ENCODE measurements at regions not wholly inside any gene's neighbourhood (a gene's known extent, or its start where the extent isn't known, plus 50 kb on each side); places are given as distances from the start of the nearest gene placed in this dataset.

DNA sequence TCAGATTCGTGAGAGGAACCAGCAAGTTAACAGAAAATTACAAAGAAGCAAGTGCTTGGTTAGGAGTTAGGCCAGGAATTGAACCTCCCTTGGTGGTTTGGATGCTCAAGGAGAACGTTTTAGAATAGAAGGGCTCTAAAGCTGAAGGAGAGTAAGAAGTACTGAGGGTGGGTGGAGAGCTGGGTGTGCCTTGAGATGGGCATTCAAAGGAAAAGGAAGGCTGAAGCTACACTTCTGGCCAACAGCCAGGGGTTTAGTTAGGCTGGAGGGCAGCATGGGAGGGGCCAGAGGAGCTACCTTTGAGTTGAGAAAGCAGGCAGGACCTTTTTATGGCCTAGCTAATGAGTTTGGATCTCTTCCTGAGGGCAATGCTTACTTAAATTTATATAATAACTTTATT lies 421.2 kb downstream of the CCDC91 start:
- DNase-seq (no peak), ATAC-seq (ENCODE audit: low read depth in 2 of 2) (no peak)
- H3K4me3 Mint-ChIP-seq: no peak overlapping the region

GRCh38 chr12:28618171-28618570 lies 427.9 kb downstream of the CCDC91 start:
- Histone ChIP-seq H3K4me3 (ENCODE audit: low read depth, low read length) (no peak overlapping the region), H3K27ac (ENCODE audit: insufficient read depth, low read length, poor library complexity, severe bottlenecking) (no peak overlapping the region), H3K4me1 (ENCODE audit: control insufficient read depth, insufficient read depth, low read length, poor library complexity, severe bottlenecking) (no peaks in the 10 kb centered on the region), H3K36me3 (ENCODE audit: control insufficient read depth, insufficient read depth, low read length) (no peaks in the 10 kb centered on the region), H3K9me3 (ENCODE audit: control insufficient read depth in 2 of 2, low read length in 2 of 2) (no peaks in the 10 kb centered on the region), H3K27me3 (ENCODE audit: control insufficient read depth, insufficient read depth, low read length) (peaks cover 2% of the 10 kb centered on the region)
- no peaks in the 10 kb centered on the region for H3K36me3 Mint-ChIP-seq
- no peak overlapping the region for H3K4me3 Mint-ChIP-seq
- ATAC-seq (ENCODE audit: low read depth in 2 of 2) (no peak), DNase-seq (no peak)
- no peaks in the 10 kb centered on the region for H3K4me1 Mint-ChIP-seq
- H3K27ac Mint-ChIP-seq: no peak overlapping the region
- peaks cover 3 to 13% (median 6%) of the 10 kb centered on the region in 7 donors for H3K9me3 Mint-ChIP-seq
- no peaks in the 10 kb centered on the region for H3K27me3 Mint-ChIP-seq

More for the DNA sequence above, 421.2 kb downstream of the CCDC91 start:
- Mint-ChIP-seq H3K27me3 (peaks cover 14% of the 10 kb centered on the region), H3K9me3 (peaks cover 1 to 26% (median 7%) of the 10 kb centered on the region in 7 donors), H3K36me3 (no peaks in the 10 kb centered on the region), H3K4me1 (no peaks in the 10 kb centered on the region), H3K27ac (no peak overlapping the region)
- Histone ChIP-seq H3K4me1 (ENCODE audit: control insufficient read depth, insufficient read depth, low read length, poor library complexity, severe bottlenecking) (no peaks in the 10 kb centered on the region), H3K9me3 (ENCODE audit: control insufficient read depth in 2 of 2, low read length in 2 of 2) (peaks cover 11 to 13% of the 10 kb centered on the region in 2 experiments), H3K27ac (ENCODE audit: insufficient read depth, low read length, poor library complexity, severe bottlenecking) (no peak overlapping the region), H3K36me3 (ENCODE audit: control insufficient read depth, insufficient read depth, low read length) (no peaks in the 10 kb centered on the region), H3K4me3 (ENCODE audit: low read depth, low read length) (no peak overlapping the region), H3K27me3 (ENCODE audit: control insufficient read depth, insufficient read depth, low read length) (peaks cover 6% of the 10 kb centered on the region)

- H3K4me1 ChIP-seq (ENCODE audit: control insufficient read depth, insufficient read depth, low read length, poor library complexity, severe bottlenecking): no peaks in the 10 kb centered on the region
- no peaks in the 10 kb centered on the region for H3K27me3 ChIP-seq (ENCODE audit: control insufficient read depth, insufficient read depth, low read length)
- no peak for ATAC-seq (ENCODE audit: low read depth in 2 of 2)
- Mint-ChIP-seq H3K27ac (no peak overlapping the region), H3K27me3 (no peaks in the 10 kb centered on the region), H3K4me1 (no peaks in the 10 kb centered on the region), H3K36me3 (no peaks in the 10 kb centered on the region), H3K9me3 (peaks cover 4 to 13% (median 6%) of the 10 kb centered on the region in 7 donors), H3K4me3 (no peak overlapping the region)
- H3K4me3 ChIP-seq (ENCODE audit: low read depth, low read length): no peak overlapping the region
- no peak overlapping the region for H3K27ac ChIP-seq (ENCODE audit: insufficient read depth, low read length, poor library complexity, severe bottlenecking)
- H3K36me3 ChIP-seq (ENCODE audit: control insufficient read depth, insufficient read depth, low read length): no peaks in the 10 kb centered on the region
- H3K9me3 ChIP-seq (ENCODE audit: control insufficient read depth in 2 of 2, low read length in 2 of 2): no peaks in the 10 kb centered on the region
- DNase-seq: no peak
Measured at GRCh38 chr12:28618772-28619171, 428.5 kb downstream of the CCDC91 start.

- Histone ChIP-seq H3K4me3 (ENCODE audit: low read depth, low read length) (no peak overlapping the region), H3K36me3 (ENCODE audit: control insufficient read depth, insufficient read depth, low read length) (no peaks in the 10 kb centered on the region), H3K4me1 (ENCODE audit: control insufficient read depth, insufficient read depth, low read length, poor library complexity, severe bottlenecking) (no peaks in the 10 kb centered on the region), H3K9me3 (ENCODE audit: control insufficient read depth in 2 of 2, low read length in 2 of 2) (no peaks in the 10 kb centered on the region), H3K27ac (ENCODE audit: insufficient read depth, low read length, poor library complexity, severe bottlenecking) (no peak overlapping the region), H3K27me3 (ENCODE audit: control insufficient read depth, insufficient read depth, low read length) (no peaks in the 10 kb centered on the region)
- no peaks in the 10 kb centered on the region for H3K4me1 Mint-ChIP-seq
- peaks cover 4 to 13% (median 6%) of the 10 kb centered on the region in 7 donors for H3K9me3 Mint-ChIP-seq
- DNase-seq (no peak), ATAC-seq (ENCODE audit: low read depth in 2 of 2) (no peak)
- no peaks in the 10 kb centered on the region for H3K36me3 Mint-ChIP-seq
- no peak overlapping the region for H3K27ac Mint-ChIP-seq
- no peak overlapping the region for H3K4me3 Mint-ChIP-seq
- H3K27me3 Mint-ChIP-seq: no peaks in the 10 kb centered on the region
Measured at GRCh38 chr12:28620281-28620680, 430.0 kb downstream of the CCDC91 start.

DNA sequence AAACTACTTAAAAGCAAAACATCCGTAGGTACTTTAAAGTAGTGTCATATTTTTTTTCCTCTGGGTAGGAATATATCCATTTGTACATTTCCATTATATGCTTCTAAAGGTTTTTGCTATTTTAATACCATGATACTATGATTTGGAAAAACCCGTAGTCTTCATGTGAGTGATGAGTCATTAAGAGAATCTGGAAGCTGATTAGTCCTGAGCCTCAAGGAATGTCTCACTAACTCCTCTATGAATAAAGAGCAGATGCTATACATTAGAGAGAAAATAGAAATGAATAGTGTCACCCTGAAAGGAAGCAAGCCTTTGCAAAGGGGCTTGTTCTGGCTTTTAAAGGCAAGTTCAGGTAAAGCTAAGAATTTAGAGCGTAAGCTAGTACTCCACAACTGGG lies 432.1 kb downstream of the CCDC91 start:
- no peak overlapping the region for H3K27ac Mint-ChIP-seq
- no peak overlapping the region for H3K4me3 Mint-ChIP-seq
- Histone ChIP-seq H3K36me3 (ENCODE audit: control insufficient read depth, insufficient read depth, low read length) (no peaks in the 10 kb centered on the region), H3K27me3 (ENCODE audit: control insufficient read depth, insufficient read depth, low read length) (no peaks in the 10 kb centered on the region), H3K27ac (ENCODE audit: insufficient read depth, low read length, poor library complexity, severe bottlenecking) (no peak overlapping the region), H3K4me1 (ENCODE audit: control insufficient read depth, insufficient read depth, low read length, poor library complexity, severe bottlenecking) (no peaks in the 10 kb centered on the region), H3K4me3 (ENCODE audit: low read depth, low read length) (no peak overlapping the region), H3K9me3 (ENCODE audit: control insufficient read depth in 2 of 2, low read length in 2 of 2) (no peaks in the 10 kb centered on the region)
- no peaks in the 10 kb centered on the region for H3K36me3 Mint-ChIP-seq
- H3K9me3 Mint-ChIP-seq: peaks cover 0 to 5% (median 2%) of the 10 kb centered on the region in 7 donors
- no peaks in the 10 kb centered on the region for H3K27me3 Mint-ChIP-seq
- ATAC-seq (ENCODE audit: low read depth in 2 of 2) (no peak), DNase-seq (no peak)
- H3K4me1 Mint-ChIP-seq: no peaks in the 10 kb centered on the region

GRCh38 chr12:28626504-28626903 lies 436.2 kb downstream of the CCDC91 start:
- Mint-ChIP-seq H3K36me3 (no peaks in the 10 kb centered on the region), H3K27ac (no peak overlapping the region), H3K27me3 (peaks cover 4% of the 10 kb centered on the region), H3K9me3 (peaks cover 0 to 2% (median 1%) of the 10 kb centered on the region in 7 donors), H3K4me1 (no peaks in the 10 kb centered on the region), H3K4me3 (no peak overlapping the region)
- DNase-seq: no peak
- ATAC-seq (ENCODE audit: low read depth in 2 of 2): no peak
- Histone ChIP-seq H3K4me3 (ENCODE audit: low read depth, low read length) (no peak overlapping the region), H3K4me1 (ENCODE audit: control insufficient read depth, insufficient read depth, low read length, poor library complexity, severe bottlenecking) (no peaks in the 10 kb centered on the region), H3K27ac (ENCODE audit: insufficient read depth, low read length, poor library complexity, severe bottlenecking) (no peak overlapping the region), H3K36me3 (ENCODE audit: control insufficient read depth, insufficient read depth, low read length) (no peaks in the 10 kb centered on the region), H3K9me3 (ENCODE audit: control insufficient read depth in 2 of 2, low read length in 2 of 2) (no peaks in the 10 kb centered on the region), H3K27me3 (ENCODE audit: control insufficient read depth, insufficient read depth, low read length) (no peaks in the 10 kb centered on the region)

DNA sequence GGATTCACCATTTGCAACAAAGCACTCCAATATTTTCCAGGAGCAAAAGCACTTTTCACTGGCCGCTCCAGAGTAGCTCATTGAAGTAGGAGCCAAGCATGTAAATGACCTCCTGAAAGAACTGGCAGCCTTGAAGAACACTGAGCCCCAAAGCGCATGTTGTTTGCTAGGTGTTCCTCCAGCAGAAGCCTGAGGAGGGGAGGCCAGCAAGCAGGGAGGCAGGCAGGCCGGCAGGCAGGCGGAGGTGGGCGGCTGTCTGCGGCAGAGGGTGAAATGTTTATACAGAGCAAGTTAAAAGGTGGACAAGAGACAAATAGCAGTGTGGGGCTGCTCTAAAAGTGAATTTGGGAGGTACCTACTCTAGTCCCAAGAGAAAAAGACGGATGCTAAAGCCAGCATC lies 439.4 kb downstream of the CCDC91 start:
- no peak overlapping the region for H3K27ac Mint-ChIP-seq
- H3K9me3 ChIP-seq (ENCODE audit: control insufficient read depth in 2 of 2, low read length in 2 of 2): no peaks in the 10 kb centered on the region
- no peak for ATAC-seq (ENCODE audit: low read depth in 2 of 2)

DNA sequence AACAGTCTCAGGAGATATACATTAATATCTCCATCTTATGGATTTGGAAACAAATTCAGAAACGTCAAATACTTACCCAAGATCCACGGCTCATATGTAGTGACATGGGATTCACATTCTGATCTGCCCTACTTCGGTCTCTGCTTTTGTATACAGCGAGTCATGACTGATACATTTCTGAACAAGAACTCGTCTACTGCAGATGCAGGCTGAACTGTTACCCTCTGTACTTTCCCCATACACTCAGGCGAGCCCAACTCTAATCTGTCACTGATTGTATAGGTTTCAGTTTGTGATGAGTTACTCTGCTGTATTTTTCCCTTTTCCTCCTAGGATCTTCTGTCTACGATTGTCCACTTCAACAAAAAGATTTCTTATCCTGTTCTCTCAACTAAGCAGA lies 441.6 kb downstream of the CCDC91 start:
- H3K36me3 Mint-ChIP-seq: no peaks in the 10 kb centered on the region

More for the DNA sequence above, 439.4 kb downstream of the CCDC91 start:
- peaks cover 11% of the 10 kb centered on the region for H3K27me3 Mint-ChIP-seq
- Histone ChIP-seq H3K4me1 (ENCODE audit: control insufficient read depth, insufficient read depth, low read length, poor library complexity, severe bottlenecking) (no peaks in the 10 kb centered on the region), H3K27me3 (ENCODE audit: control insufficient read depth, insufficient read depth, low read length) (no peaks in the 10 kb centered on the region), H3K27ac (ENCODE audit: insufficient read depth, low read length, poor library complexity, severe bottlenecking) (no peak overlapping the region), H3K4me3 (ENCODE audit: low read depth, low read length) (no peak overlapping the region), H3K36me3 (ENCODE audit: control insufficient read depth, insufficient read depth, low read length) (no peaks in the 10 kb centered on the region)
- H3K36me3 Mint-ChIP-seq: no peaks in the 10 kb centered on the region
- H3K9me3 Mint-ChIP-seq: peaks cover 0 to 4% (median 0%) of the 10 kb centered on the region in 7 donors
- DNase-seq: no peak
- no peaks in the 10 kb centered on the region for H3K4me1 Mint-ChIP-seq
- no peak overlapping the region for H3K4me3 Mint-ChIP-seq

More for the DNA sequence above, 441.6 kb downstream of the CCDC91 start:
- DNase-seq (no peak), ATAC-seq (ENCODE audit: low read depth in 2 of 2) (no peak)
- Histone ChIP-seq H3K9me3 (ENCODE audit: control insufficient read depth in 2 of 2, low read length in 2 of 2) (no peaks in the 10 kb centered on the region), H3K4me3 (ENCODE audit: low read depth, low read length) (no peak overlapping the region), H3K27me3 (ENCODE audit: control insufficient read depth, insufficient read depth, low read length) (no peaks in the 10 kb centered on the region), H3K27ac (ENCODE audit: insufficient read depth, low read length, poor library complexity, severe bottlenecking) (no peak overlapping the region), H3K36me3 (ENCODE audit: control insufficient read depth, insufficient read depth, low read length) (no peaks in the 10 kb centered on the region), H3K4me1 (ENCODE audit: control insufficient read depth, insufficient read depth, low read length, poor library complexity, severe bottlenecking) (no peaks in the 10 kb centered on the region)
- Mint-ChIP-seq H3K9me3 (peaks cover 0 to 4% (median 0%) of the 10 kb centered on the region in 7 donors), H3K4me1 (no peaks in the 10 kb centered on the region), H3K27me3 (peaks cover 11% of the 10 kb centered on the region), H3K4me3 (no peak overlapping the region), H3K27ac (no peak overlapping the region)

Measured in CD4-positive, CD25-positive, alpha-beta regulatory T cell (primary cell).